WERI-Rb-1 (cell line): ENCODE measurements at regions not wholly inside any gene's neighbourhood (a gene's known extent, or its start where the extent isn't known, plus 50 kb on each side); places are given as distances from the start of the nearest gene placed in this dataset.

Source experiments
- DNase-seq: peaks from one replicate; pipeline ENCODE4 v3.0.0-alpha.2; 2020
- H3K27ac ChIP-seq: fragments of 250-450 bp; sonication (Bioruptor Pico); 2 replicates; pipeline ENCODE4 v1.5.1; 2020; ENCODE audit warnings: mild to moderate bottlenecking, moderate library complexity
- H3K27me3 ChIP-seq: fragments of 250-450 bp; sonication (Bioruptor Pico); 2 replicates; pipeline ENCODE4 v1.5.1; 2021; ENCODE audit warnings: mild to moderate bottlenecking, low read depth, moderate library complexity; ENCODE audit not compliant: insufficient read depth, severe bottlenecking
- H3K36me3 ChIP-seq: fragments of 250-450 bp; sonication (Bioruptor Pico); 2 replicates; pipeline ENCODE4 v1.5.1; 2020; ENCODE audit warnings: mild to moderate bottlenecking, moderate library complexity
- H3K4me3 ChIP-seq: 2 replicates; pipeline ENCODE4 v1.5.1; 2011; ENCODE audit warnings: low read depth, mild to moderate bottlenecking, control low read depth, low read length
- H3K9me3 ChIP-seq: fragments of 250-450 bp; sonication (Bioruptor Pico); 2 replicates; pipeline ENCODE4 v1.5.1; 2021; ENCODE audit warnings: mild to moderate bottlenecking, moderate library complexity; ENCODE audit not compliant: severe bottlenecking
- CTCF ChIP-seq: IDR thresholded peaks from 2 replicates; pipeline ENCODE4 v1.5.1; 2011; ENCODE audit warnings: low read depth, mild to moderate bottlenecking, control low read depth, inconsistent platforms, low read length

GRCh38 chr14:43479596-43480195 lies 1027.4 kb downstream of the FSCB start:
- Histone ChIP-seq H3K27me3 (peaks cover 5% of the 10 kb centered on the region), H3K4me3 (no peak overlapping the region), H3K9me3 (no peaks in the 10 kb centered on the region), H3K27ac (no peak overlapping the region), H3K36me3 (no peaks in the 10 kb centered on the region)
- TF ChIP-seq CTCF: no peak
- no peak for DNase-seq

- no peak for DNase-seq
- no peaks in the 10 kb centered on the region for H3K9me3 ChIP-seq
- H3K27ac ChIP-seq: no peak overlapping the region
- peaks cover 5% of the 10 kb centered on the region for H3K27me3 ChIP-seq
- H3K36me3 ChIP-seq: no peaks in the 10 kb centered on the region
- no peak for TF ChIP-seq CTCF
- no peak overlapping the region for H3K4me3 ChIP-seq
Measured at GRCh38 chr14:43476822-43477221, 1030.3 kb downstream of the FSCB start.

DNA sequence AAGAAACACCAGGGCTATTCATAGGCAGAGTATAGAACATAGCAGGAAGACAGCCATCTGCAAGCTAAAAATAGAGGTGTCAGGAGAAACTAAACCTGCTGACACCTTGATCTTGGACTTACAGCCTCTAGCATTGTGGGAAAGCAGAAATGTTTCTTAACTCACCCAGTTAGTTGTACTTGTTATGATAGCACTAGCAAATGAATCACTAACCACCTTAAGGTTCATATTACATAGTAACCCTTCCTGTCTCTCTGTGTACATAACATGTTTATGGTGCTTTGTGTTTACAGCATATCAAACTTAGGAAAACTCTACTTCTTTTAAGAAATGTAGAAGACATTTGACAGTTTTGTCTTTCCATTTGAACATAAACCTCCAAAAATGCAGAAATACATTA lies 1031.3 kb downstream of the FSCB start:
- no peaks in the 10 kb centered on the region for H3K9me3 ChIP-seq
- H3K4me3 ChIP-seq: no peak overlapping the region
- no peak overlapping the region for H3K27ac ChIP-seq
- DNase-seq: no peak
- no peaks in the 10 kb centered on the region for H3K36me3 ChIP-seq
- peaks cover under 1% of the 10 kb centered on the region for H3K27me3 ChIP-seq
- no peak for TF ChIP-seq CTCF

DNA sequence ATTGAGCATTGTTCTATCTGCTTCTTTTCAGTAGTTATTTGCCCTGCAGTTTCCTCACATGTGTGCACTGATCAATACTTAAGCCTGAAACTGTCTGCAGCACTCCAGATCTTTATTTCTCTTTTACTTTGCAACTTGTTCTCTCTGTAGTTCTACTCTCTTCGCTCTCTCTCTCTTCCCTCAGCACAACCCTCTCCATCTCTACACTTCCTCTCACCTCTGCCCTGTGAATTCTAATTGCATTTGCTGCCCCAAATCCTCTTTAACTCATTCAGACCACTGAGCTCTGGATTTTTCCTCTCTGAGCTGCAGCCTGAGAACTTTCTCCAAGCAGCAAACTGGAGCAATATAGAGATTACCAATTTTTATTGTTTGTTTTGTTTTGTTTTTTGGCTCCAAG lies 1035.5 kb downstream of the FSCB start:
- H3K27ac ChIP-seq: no peak overlapping the region
- TF ChIP-seq CTCF: no peak
- no peak overlapping the region for H3K4me3 ChIP-seq
- H3K9me3 ChIP-seq: no peaks in the 10 kb centered on the region
- no peak for DNase-seq
- H3K36me3 ChIP-seq: no peaks in the 10 kb centered on the region
- H3K27me3 ChIP-seq: peaks cover 9% of the 10 kb centered on the region

- Histone ChIP-seq H3K36me3 (no peaks in the 10 kb centered on the region), H3K9me3 (no peaks in the 10 kb centered on the region), H3K4me3 (no peak overlapping the region), H3K27me3 (peaks cover 9% of the 10 kb centered on the region), H3K27ac (no peak overlapping the region)
- no peak for DNase-seq
- TF ChIP-seq CTCF: no peak
Measured at GRCh38 chr14:43464968-43465367, 1042.1 kb downstream of the FSCB start.

DNA sequence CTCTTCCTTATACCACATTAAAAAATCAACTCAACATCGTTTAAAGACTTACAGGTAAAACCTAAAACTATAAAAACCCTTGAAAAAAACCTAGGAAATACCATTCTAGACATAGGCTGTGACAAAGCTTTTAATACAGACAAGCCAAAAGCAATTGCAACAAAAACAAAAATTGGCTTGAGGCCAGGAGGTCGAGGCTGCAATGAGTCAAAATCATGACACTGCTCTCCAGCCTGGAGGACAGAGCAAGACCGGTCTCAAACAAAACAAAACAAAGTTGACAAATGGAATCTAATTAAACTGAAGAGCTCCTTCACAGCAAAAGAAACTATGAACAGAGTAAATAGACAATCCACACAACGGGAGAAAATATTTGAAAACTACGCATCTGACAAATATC lies 1057.8 kb downstream of the FSCB start:
- no peaks in the 10 kb centered on the region for H3K27me3 ChIP-seq
- H3K27ac ChIP-seq: no peak overlapping the region
- H3K36me3 ChIP-seq: no peaks in the 10 kb centered on the region
- no peak overlapping the region for H3K4me3 ChIP-seq
- no peak for DNase-seq
- H3K9me3 ChIP-seq: no peaks in the 10 kb centered on the region
- no peak for TF ChIP-seq CTCF
